ENCODE measurements at regions not wholly inside any gene's neighbourhood (a gene's known extent, or its start where the extent isn't known, plus 50 kb on each side); places are given as distances from the start of the nearest gene placed in this dataset.
"Not testable (repeated sequence)": the region's sequence is repeated elsewhere in the genome, so short reads cannot be mapped to it uniquely, and the experiment has no call there.

DNA sequence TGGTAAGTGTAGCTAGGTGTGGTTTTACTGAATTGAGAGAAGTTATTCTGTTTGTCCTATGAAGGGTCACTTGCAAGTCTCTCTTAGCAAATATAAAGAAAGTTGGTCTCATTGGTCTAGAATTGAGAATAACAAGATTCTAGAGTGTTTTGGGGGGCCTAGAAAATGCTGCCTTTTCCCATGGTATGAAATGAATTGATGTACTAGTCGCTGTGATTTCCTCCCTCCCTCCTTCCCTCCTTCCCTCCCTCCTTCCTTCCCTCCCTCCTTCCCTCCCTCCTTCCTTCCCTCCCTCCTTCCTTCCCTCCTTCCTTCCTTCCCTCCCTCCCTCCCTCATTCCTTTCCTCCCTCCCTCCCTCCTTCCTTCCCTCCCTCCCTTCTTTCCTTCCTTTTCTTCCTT is 166.7 kb upstream of the RGS6 start:
- no peak overlapping the region for H3K4me3 ChIP-seq (ENCODE audit: low read depth, low read length)
- DNase-seq (ENCODE audit: low read depth) = no peak
- TF ChIP-seq, protein P1, sequence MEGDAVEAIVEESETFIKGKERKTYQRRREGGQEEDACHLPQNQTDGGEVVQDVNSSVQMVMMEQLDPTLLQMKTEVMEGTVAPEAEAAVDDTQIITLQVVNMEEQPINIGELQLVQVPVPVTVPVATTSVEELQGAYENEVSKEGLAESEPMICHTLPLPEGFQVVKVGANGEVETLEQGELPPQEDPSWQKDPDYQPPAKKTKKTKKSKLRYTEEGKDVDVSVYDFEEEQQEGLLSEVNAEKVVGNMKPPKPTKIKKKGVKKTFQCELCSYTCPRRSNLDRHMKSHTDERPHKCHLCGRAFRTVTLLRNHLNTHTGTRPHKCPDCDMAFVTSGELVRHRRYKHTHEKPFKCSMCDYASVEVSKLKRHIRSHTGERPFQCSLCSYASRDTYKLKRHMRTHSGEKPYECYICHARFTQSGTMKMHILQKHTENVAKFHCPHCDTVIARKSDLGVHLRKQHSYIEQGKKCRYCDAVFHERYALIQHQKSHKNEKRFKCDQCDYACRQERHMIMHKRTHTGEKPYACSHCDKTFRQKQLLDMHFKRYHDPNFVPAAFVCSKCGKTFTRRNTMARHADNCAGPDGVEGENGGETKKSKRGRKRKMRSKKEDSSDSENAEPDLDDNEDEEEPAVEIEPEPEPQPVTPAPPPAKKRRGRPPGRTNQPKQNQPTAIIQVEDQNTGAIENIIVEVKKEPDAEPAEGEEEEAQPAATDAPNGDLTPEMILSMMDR (IDR thresholded peaks at IDR 0.05; ENCODE audit: insufficient read depth, low read depth, low read length, missing control alignments) = no peak

DNA sequence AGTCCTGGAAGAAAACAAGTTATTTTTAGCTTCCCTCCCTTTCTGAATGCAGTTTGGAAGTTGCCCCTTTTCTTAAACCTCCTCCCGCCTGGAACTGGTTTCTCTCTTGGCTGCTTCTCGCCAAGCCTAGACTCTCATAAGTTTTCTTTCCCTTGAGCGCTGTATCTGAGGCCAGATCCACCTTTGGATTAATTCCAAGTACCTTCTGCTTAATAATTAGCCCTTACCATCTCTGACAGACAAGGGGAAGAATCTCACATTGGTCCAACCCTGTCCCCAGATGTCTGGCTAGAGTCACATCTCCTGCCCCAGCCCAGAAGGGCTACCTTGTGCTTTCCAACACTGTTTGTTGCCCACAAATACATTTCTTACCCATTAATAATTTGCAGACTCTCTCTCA is 161.8 kb upstream of the RGS6 start:
- TF ChIP-seq, protein P1 (IDR thresholded peaks at IDR 0.05; ENCODE audit: insufficient read depth, low read depth, low read length, missing control alignments) = no peak
- DNase-seq (ENCODE audit: low read depth) = no peak
- no peak overlapping the region for H3K4me3 ChIP-seq (ENCODE audit: low read depth, low read length)

DNA sequence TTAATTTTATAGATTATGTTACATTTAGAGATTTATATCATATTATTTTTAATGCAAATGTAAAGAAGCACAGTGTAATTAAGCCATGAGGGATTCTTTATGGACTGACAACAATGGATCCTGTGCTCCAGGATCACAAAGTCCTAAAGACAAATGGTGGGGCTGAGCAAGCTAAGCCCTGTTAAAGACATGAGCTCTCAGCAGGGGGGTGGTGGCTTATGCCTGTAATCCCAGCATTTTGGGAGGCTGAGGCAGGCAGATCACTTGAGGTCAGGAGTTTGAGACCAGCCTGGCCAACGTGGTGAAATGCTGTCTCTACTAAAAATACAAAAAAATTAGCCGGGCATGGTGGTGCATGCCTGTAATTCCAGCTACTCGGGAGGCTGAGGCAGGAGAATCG is 160.8 kb upstream of the RGS6 start:
- not testable (repeated sequence) for DNase-seq (ENCODE audit: low read depth); H3K4me3 ChIP-seq (ENCODE audit: low read depth, low read length)

DNA sequence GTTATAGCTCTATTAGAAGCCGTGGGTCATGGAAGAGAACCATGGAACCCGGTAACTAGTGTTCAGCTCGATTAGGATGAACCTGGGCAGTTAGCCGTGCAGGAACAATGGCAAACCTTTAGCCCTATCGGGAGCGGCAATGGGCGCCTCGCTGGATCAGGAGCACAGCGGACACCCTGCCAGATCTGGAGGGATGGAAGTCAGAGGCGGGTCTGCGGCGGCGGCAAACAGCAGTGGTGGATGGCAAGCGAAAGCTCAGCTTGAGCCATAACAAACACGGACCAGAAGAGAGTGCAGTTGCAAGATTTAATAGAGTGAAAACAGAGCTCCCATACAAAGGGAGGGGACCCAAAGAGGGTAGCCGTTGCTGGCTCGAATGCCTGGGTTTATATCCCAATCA is 160.2 kb upstream of the RGS6 start:
- DNase-seq (ENCODE audit: low read depth); H3K4me3 ChIP-seq (ENCODE audit: low read depth, low read length): not testable (repeated sequence)

DNA sequence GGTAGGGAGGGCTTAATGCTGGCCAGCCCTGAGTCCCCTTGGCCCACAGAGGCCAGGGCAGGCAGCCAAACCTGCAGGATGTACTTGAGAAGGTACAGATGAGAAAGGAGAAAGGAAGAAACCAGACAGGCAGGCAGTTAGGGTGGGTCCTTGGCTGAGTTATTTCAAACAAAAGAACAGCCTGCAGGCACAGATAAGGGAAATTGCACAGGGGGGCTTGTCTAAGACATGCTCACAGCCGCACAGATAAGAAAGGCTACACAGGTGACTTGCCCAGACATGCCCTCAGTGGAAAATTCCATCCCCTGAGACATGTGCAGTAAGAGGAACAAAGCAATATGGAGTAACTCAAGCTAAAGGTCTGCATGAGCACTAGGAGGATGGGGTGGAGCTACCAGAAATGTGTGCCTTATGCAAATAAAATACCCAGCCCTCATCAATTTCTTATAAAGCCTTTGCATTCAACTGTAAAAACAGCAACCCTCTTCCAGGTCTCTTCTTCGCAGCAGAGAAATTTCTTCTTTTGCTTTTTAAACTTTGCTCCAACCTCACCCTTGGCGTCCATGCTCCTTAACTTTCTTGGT is 158.2 kb upstream of the RGS6 start:
- TF ChIP-seq, protein P1 (IDR thresholded peaks at IDR 0.05; ENCODE audit: insufficient read depth, low read depth, low read length, missing control alignments) = no peak
- DNase-seq (ENCODE audit: low read depth) = no peak
- H3K4me3 ChIP-seq (ENCODE audit: low read depth, low read length) = no peak overlapping the region

DNA sequence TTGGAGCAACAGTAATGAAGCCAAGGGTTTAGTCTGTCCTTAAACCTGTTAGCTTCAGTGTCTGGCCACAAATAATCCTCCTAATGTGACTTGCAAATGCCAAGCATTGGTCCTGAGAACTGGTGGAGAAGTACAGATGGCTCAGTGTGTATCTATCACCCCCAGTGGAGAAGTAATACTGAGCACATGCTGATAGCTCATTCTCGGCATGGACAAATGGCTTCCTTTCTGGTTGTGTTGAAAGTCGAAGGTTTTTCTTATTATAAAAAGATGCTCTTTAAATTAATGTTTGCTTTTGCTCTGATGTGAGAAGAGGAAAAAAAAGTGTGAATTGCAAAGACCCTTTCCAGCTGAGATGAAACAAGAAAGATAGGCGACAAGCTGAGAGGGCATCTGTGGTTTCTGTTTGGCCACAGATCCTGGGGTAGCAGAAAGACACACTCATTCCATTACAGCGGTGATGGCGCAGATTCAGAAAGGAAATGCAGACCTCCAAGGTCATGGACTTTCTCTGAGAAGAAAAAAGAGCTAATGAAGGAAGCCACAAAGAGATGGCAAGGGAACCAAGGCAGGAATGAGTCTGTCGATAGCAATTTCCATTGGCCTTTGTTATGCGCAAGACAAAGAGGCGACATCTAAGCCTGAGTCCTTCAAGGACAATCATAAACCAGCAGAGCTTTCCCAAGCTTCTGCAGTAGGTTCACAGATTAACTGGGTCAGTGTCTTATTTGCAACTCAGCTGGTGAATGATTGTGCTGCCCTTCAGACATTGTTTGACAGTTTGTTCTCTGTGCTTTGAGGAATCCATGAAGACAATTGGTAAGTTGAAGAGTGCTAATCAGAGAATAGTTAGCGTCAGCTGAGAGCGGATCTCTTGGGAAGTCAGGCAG is 155.5 kb upstream of the RGS6 start:
- TF ChIP-seq, protein P1 (IDR thresholded peaks at IDR 0.05; ENCODE audit: insufficient read depth, low read depth, low read length, missing control alignments) = no peak
- H3K4me3 ChIP-seq (ENCODE audit: low read depth, low read length) = no peak overlapping the region
- peak; percentile 61 for DNase-seq (ENCODE audit: low read depth)

DNA sequence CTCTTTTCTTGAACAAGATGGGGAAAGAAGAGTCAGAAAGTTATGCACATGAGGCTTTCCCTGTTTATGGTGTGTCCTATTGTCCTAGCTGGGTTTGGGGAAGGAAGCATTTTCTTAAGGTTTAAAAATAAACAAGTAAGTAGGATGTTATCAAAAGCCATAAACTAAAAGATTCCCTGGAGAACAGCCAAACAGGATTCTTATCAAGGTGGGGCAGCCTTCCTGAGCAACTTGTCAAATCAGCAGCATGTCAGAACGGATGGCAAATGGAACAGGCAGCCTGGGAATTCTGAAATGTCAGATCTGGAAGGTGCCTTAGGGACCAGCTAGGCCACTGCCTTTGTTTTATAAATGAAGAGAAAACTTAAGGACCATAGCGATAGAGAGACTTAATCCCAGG is 152.2 kb upstream of the RGS6 start:
- no peak overlapping the region for H3K4me3 ChIP-seq (ENCODE audit: low read depth, low read length)
- TF ChIP-seq, protein P1 (IDR thresholded peaks at IDR 0.05; ENCODE audit: insufficient read depth, low read depth, low read length, missing control alignments) = no peak
- DNase-seq (ENCODE audit: low read depth) = no peak

DNA sequence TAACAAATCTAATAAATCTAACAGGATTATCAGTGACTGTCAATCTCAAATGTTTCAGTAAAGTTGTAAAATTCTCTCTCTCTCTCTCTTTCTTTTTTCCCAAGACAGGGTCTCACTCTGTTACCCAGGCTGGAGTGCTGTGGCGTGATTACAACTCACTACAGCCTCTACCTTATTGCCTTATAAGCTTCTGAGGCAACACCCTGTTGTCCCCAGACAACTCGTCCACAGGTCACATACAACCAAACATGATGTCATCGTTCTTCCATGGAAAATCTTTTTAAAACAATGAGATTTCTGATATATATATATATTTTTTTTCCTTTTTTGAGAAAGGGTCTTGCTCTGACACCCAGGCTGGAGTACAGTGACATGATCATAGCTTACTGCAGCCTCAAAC is 151.4 kb upstream of the RGS6 start:
- no peak overlapping the region for H3K4me3 ChIP-seq (ENCODE audit: low read depth, low read length)
- TF ChIP-seq, protein P1 (IDR thresholded peaks at IDR 0.05; ENCODE audit: insufficient read depth, low read depth, low read length, missing control alignments) = no peak
- no peak for DNase-seq (ENCODE audit: low read depth)
